DND-41 (cell line): ENCODE measurements at regions not wholly inside any gene's neighbourhood (a gene's known extent, or its start where the extent isn't known, plus 50 kb on each side); places are given as distances from the start of the nearest gene placed in this dataset.

Experiments used
- ATAC-seq: fragments of 200-7000 bp; cut with Tn5 transposase; 3 replicates; pipeline ENCODE4 v1.9.1; 2021; ENCODE audit warnings: low read depth; ENCODE audit not compliant: insufficient read depth
- DNase-seq: peaks from one replicate; pipeline ENCODE4 v3.0.0-alpha.2; 2020
- H2AFZ ChIP-seq: 2 replicates; pipeline ENCODE4 v1.6.0; 2012; ENCODE audit warnings: low read depth, low read length
- H3K27ac ChIP-seq: 2 replicates; pipeline ENCODE4 v1.5.1; 2012; ENCODE audit warnings: low read length, inconsistent platforms
- H3K27me3 ChIP-seq: fragments of 200-600 bp; sonication (generic); 2 replicates; pipeline ENCODE4 v1.6.0; 2012; ENCODE audit warnings: low read length, mild to moderate bottlenecking, inconsistent platforms; ENCODE audit not compliant: insufficient read depth, poor library complexity
- H3K36me3 ChIP-seq: 2 replicates; pipeline ENCODE4 v1.5.1; 2012; ENCODE audit warnings: low read length, inconsistent platforms; ENCODE audit not compliant: insufficient read depth
- H3K4me1 ChIP-seq: 2 replicates; pipeline ENCODE4 v1.5.1; 2012; ENCODE audit warnings: mild to moderate bottlenecking, low read length; ENCODE audit not compliant: insufficient read depth
- H3K4me2 ChIP-seq: 2 replicates; pipeline ENCODE4 v1.6.0; 2012; ENCODE audit warnings: mild to moderate bottlenecking, moderate library complexity, low read length, inconsistent platforms; ENCODE audit not compliant: insufficient read depth
- H3K4me3 ChIP-seq, 2 experiments: fragments of 200-600 bp in 1 of 2; shearing (Covaris generic) in 1 of 2; 2 replicates each; pipeline ENCODE4 v1.5.1; 2012 to 2016; ENCODE audit warnings: inconsistent platforms in 2 of 2, low read length in 2 of 2, mild to moderate bottlenecking in 2 of 2, low read depth in 1 of 2, moderate library complexity in 1 of 2
- H3K79me2 ChIP-seq: 2 replicates; pipeline ENCODE4 v1.6.0; 2012; ENCODE audit warnings: low read length, inconsistent platforms; ENCODE audit not compliant: insufficient read depth
- H3K9ac ChIP-seq: 2 replicates; pipeline ENCODE4 v1.6.0; 2012; ENCODE audit warnings: low read depth, mild to moderate bottlenecking, inconsistent platforms, low read length, moderate library complexity
- H3K9me3 ChIP-seq: 2 replicates; pipeline ENCODE4 v1.5.1; 2012; ENCODE audit warnings: low read length, moderate library complexity, mild to moderate bottlenecking, inconsistent platforms; ENCODE audit not compliant: insufficient read depth, severe bottlenecking
- H4K20me1 ChIP-seq: 2 replicates; pipeline ENCODE4 v1.6.0; 2012; ENCODE audit warnings: low read length; ENCODE audit not compliant: insufficient read depth
- CTCF ChIP-seq: IDR thresholded peaks from 2 replicates; pipeline ENCODE4 v1.5.1; 2012; ENCODE audit warnings: borderline replicate concordance, low read length, moderate library complexity, mild to moderate bottlenecking; ENCODE audit not compliant: poor library complexity, severe bottlenecking; ENCODE audit errors: extremely low read depth
- EZH2 ChIP-seq: IDR thresholded peaks from 3 replicates; pipeline ENCODE4 v1.6.1; 2012; ENCODE audit warnings: borderline replicate concordance, low read depth, mild to moderate bottlenecking, moderate library complexity, low read length, inconsistent platforms; ENCODE audit not compliant: severe bottlenecking

DNA sequence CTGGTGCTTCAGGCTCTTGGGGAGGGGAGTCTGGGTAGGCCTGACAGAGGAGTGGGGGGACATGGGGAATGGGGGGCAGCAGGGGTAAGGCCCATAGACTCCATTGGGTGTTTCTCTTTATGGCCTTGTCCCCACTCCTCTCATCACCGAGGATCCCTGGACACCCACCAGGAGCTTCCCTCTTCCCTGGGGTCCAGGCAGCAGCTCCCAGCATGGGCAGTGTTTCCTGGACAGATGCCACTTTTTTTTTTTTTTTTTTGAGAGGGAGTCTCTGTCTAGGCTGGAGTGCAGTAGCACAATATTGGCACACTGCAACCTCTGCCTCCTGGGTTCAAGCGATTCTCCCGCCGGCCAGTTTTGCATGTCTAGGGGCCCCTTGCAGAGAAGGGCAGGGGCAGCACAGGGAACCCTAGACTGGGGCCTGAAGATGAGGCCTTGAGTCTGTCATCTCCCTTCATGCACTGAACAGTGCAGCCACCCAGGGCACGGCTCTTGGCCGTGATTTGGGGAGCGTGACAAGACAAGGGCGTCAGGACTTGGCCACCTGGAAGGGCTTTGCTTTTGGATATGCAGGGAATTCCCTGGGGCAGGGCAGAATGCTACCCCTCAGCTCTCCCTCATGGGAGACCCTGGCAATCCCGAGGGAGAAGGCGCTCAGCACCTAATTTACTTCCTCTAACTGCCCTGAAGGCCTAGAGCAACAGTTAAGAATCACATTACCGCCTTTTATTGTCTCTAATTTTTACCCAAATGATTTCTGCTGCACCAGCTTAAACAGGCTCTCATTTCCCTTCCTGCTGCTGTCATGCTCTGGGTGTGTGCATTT is 213.9 kb upstream of the ZNF536 start:
- H3K4me2 ChIP-seq, result no peak overlapping the region
- no peaks in the 10 kb centered on the region for H3K9me3 ChIP-seq
- no peak overlapping the region for H3K27ac ChIP-seq
- no peak overlapping the region for H3K9ac ChIP-seq
- no peaks in the 10 kb centered on the region for H3K36me3 ChIP-seq
- no peak overlapping the region for H2AFZ ChIP-seq
- TF ChIP-seq EZH2, result no peak
- TF ChIP-seq CTCF, result no peak
- no peaks in the 10 kb centered on the region for H4K20me1 ChIP-seq
- no peak overlapping the region for H3K4me3 ChIP-seq
- DNase-seq (no peak), ATAC-seq (no peak)
- peaks cover 3% of the 10 kb centered on the region for H3K27me3 ChIP-seq
- H3K79me2 ChIP-seq, result no peaks in the 10 kb centered on the region
- no peaks in the 10 kb centered on the region for H3K4me1 ChIP-seq

- no peak for DNase-seq
- TF ChIP-seq EZH2, result no peak
- no peak for TF ChIP-seq CTCF
- no peak overlapping the region for H3K27ac ChIP-seq
These were observed 213.3 kb upstream of the ZNF536 start for GRCh38 chr19:30158893-30159245.

DNA sequence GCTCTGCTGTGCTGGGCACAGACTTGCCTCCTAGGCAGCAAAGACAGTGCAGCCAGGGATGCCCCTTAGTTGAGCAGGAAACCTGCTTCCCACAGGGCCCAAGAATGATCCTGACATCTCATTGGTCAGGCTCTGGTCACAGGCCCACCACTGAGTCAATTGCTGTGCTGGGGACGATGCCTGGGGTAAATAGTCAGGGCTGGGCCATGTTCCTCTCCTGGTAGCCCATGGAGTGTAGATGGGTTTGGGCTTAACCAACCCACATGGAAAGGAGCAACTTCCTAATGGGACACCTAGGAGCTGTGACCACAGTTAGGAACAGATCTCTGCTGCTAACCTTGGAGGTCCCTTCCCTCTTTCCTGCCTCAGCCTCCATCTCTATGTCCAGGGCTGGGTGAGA is 212.5 kb upstream of the ZNF536 start:
- H4K20me1 ChIP-seq, result no peaks in the 10 kb centered on the region
- H3K27me3 ChIP-seq, result peaks cover 3% of the 10 kb centered on the region
- H3K9ac ChIP-seq, result no peak overlapping the region
- H3K9me3 ChIP-seq, result no peaks in the 10 kb centered on the region
- no peaks in the 10 kb centered on the region for H3K79me2 ChIP-seq
- H2AFZ ChIP-seq, result no peak overlapping the region
- DNase-seq (no peak), ATAC-seq (no peak)
- H3K36me3 ChIP-seq, result no peaks in the 10 kb centered on the region
- no peak overlapping the region for H3K4me2 ChIP-seq
- no peaks in the 10 kb centered on the region for H3K4me1 ChIP-seq
- H3K27ac ChIP-seq, result no peak overlapping the region
- TF ChIP-seq EZH2, result no peak
- no peak for TF ChIP-seq CTCF
- H3K4me3 ChIP-seq, result no peak overlapping the region

More at GRCh38 chr19:30158893-30159245, 213.3 kb upstream of the ZNF536 start:
- H3K27me3 ChIP-seq, result peaks cover 3% of the 10 kb centered on the region
- no peaks in the 10 kb centered on the region for H3K36me3 ChIP-seq
- H3K4me3 ChIP-seq, result no peak overlapping the region
- H3K4me1 ChIP-seq, result no peaks in the 10 kb centered on the region
- no peaks in the 10 kb centered on the region for H3K79me2 ChIP-seq
- H3K9ac ChIP-seq, result no peak overlapping the region
- no peak for ATAC-seq
- H4K20me1 ChIP-seq, result no peaks in the 10 kb centered on the region
- H3K4me2 ChIP-seq, result no peak overlapping the region
- H2AFZ ChIP-seq, result no peak overlapping the region
- no peaks in the 10 kb centered on the region for H3K9me3 ChIP-seq
